Trophoblast cell (in vitro differentiated cells and primary cell): ENCODE measurements at regions not wholly inside any gene's neighbourhood (a gene's known extent, or its start where the extent isn't known, plus 50 kb on each side); places are given as distances from the start of the nearest gene placed in this dataset.

Source experiments
- DNase-seq, 2 donors: peaks; one replicate each; pipeline ENCODE4 v3.0.0-alpha.2; 2016
- H2AFZ ChIP-seq: 2 replicates; pipeline ENCODE4 v1.6.1; 2013; ENCODE audit warnings: low read length, moderate library complexity, mild to moderate bottlenecking; ENCODE audit not compliant: insufficient read depth, poor library complexity
- H2AK5ac ChIP-seq: 2 replicates; pipeline ENCODE4 v1.6.1; 2013; ENCODE audit warnings: mild to moderate bottlenecking, low read length
- H2BK120ac ChIP-seq: 2 replicates; pipeline ENCODE4 v1.6.1; 2013; ENCODE audit warnings: low read length, mild to moderate bottlenecking, moderate library complexity; ENCODE audit not compliant: insufficient read depth, poor library complexity
- H2BK12ac ChIP-seq: 2 replicates; pipeline ENCODE4 v1.6.1; 2013; ENCODE audit warnings: mild to moderate bottlenecking, low read length, moderate library complexity
- H2BK5ac ChIP-seq: 2 replicates; pipeline ENCODE4 v1.6.1; 2013; ENCODE audit warnings: low read length, low read depth, moderate library complexity, mild to moderate bottlenecking; ENCODE audit not compliant: poor library complexity
- H3K14ac ChIP-seq: 2 replicates; pipeline ENCODE4 v1.6.1; 2013; ENCODE audit warnings: mild to moderate bottlenecking, low read length
- H3K18ac ChIP-seq: 2 replicates; pipeline ENCODE4 v1.6.1; 2013; ENCODE audit warnings: mild to moderate bottlenecking, low read length
- H3K23ac ChIP-seq: 2 replicates; pipeline ENCODE4 v1.6.1; 2013; ENCODE audit warnings: low read length
- H3K27ac ChIP-seq: 2 replicates; pipeline ENCODE4 v1.5.1; 2013; ENCODE audit warnings: low read depth, mild to moderate bottlenecking, inconsistent platforms, low read length, moderate library complexity
- H3K27me3 ChIP-seq: 2 replicates; pipeline ENCODE4 v1.6.1; 2013; ENCODE audit warnings: inconsistent platforms, mild to moderate bottlenecking, low read length, moderate library complexity; ENCODE audit not compliant: insufficient read depth
- H3K36me3 ChIP-seq, 2 experiments: 1 replicate in 1 of 2; 2 replicates in 1 of 2; pipeline ENCODE4 v1.6.1; 2013; ENCODE audit warnings: low read length in 2 of 2, mild to moderate bottlenecking in 2 of 2, moderate library complexity in 1 of 2; ENCODE audit not compliant: insufficient read depth in 2 of 2, control insufficient read depth in 1 of 2
- H3K4ac ChIP-seq: 2 replicates; pipeline ENCODE4 v1.6.1; 2013; ENCODE audit warnings: low read depth, mild to moderate bottlenecking, low read length, moderate library complexity
- H3K4me1 ChIP-seq, 2 experiments: 1 replicate in 1 of 2; 2 replicates in 1 of 2; pipeline ENCODE4 v1.6.1; 2013; ENCODE audit warnings: low read length in 2 of 2, mild to moderate bottlenecking in 2 of 2, moderate library complexity in 1 of 2; ENCODE audit not compliant: insufficient read depth in 2 of 2, control insufficient read depth in 1 of 2
- H3K4me2 ChIP-seq: 2 replicates; pipeline ENCODE4 v1.6.1; 2013; ENCODE audit warnings: inconsistent platforms, mild to moderate bottlenecking, low read length, moderate library complexity
- H3K4me3 ChIP-seq: 2 replicates; pipeline ENCODE4 v1.5.1; 2013; ENCODE audit warnings: mild to moderate bottlenecking, low read depth, low read length, inconsistent platforms
- H3K79me1 ChIP-seq: one replicate; pipeline ENCODE4 v1.6.1; 2013; ENCODE audit warnings: low read length
- H3K79me2 ChIP-seq: 2 replicates; pipeline ENCODE4 v1.6.1; 2013; ENCODE audit warnings: low read length, mild to moderate bottlenecking; ENCODE audit not compliant: control insufficient read depth, insufficient read depth, poor library complexity
- H3K9ac ChIP-seq: 2 replicates; pipeline ENCODE4 v1.6.1; 2013; ENCODE audit warnings: mild to moderate bottlenecking, low read length
- H3K9me3 ChIP-seq: 2 replicates; pipeline ENCODE4 v1.6.1; 2013; ENCODE audit warnings: low read depth, mild to moderate bottlenecking, control low read depth, inconsistent platforms, low read length; ENCODE audit not compliant: insufficient read depth
- H4K12ac ChIP-seq: 2 replicates; pipeline ENCODE4 v1.6.1; 2013; ENCODE audit warnings: low read depth, mild to moderate bottlenecking, low read length, moderate library complexity
- H4K8ac ChIP-seq: 2 replicates; pipeline ENCODE4 v1.6.1; 2013; ENCODE audit warnings: low read depth, mild to moderate bottlenecking, low read length, moderate library complexity
- H4K91ac ChIP-seq: one replicate; pipeline ENCODE4 v1.6.1; 2013; ENCODE audit warnings: low read depth, mild to moderate bottlenecking, low read length, moderate library complexity
- WGBS: extraction: QIAGEN DNeasy Blood & Tissue Kit; methylation state at CpG from one replicate; pipeline ENCODE4 v1.1.7; 2013; ENCODE audit warnings: missing lambda C conversion rate; ENCODE audit not compliant: insufficient read length, insufficient coverage; ENCODE audit errors: extremely low coverage; 5-methylcytosine and 5-hydroxymethylcytosine counted together

- Histone ChIP-seq H2AK5ac (no peak overlapping the region), H3K27ac (no peak overlapping the region), H3K9ac (no peak overlapping the region), H3K4me3 (no peak overlapping the region), H3K9me3 (no peaks in the 10 kb centered on the region), H2BK5ac (no peak overlapping the region), H3K23ac (no peak overlapping the region), H2BK120ac (no peak overlapping the region), H2BK12ac (no peak overlapping the region), H2AFZ (no peak overlapping the region), H3K4me2 (no peak overlapping the region), H3K27me3 (no peaks in the 10 kb centered on the region), H3K79me1 (no peaks in the 10 kb centered on the region), H3K4me1 (no peaks in the 10 kb centered on the region), H3K14ac (no peak overlapping the region), H4K91ac (no peak overlapping the region), H4K12ac (no peak overlapping the region), H3K36me3 (no peaks in the 10 kb centered on the region), H3K4ac (no peak overlapping the region), H3K79me2 (no peaks in the 10 kb centered on the region), H3K18ac (no peak overlapping the region), H4K8ac (no peak overlapping the region)
- no CpG with 5 or more reads among the region's 3 CpGs for WGBS
- DNase-seq: no peak
Measured at GRCh38 chr14:87142551-87143211, 850.3 kb downstream of the GALC start.

- no peak overlapping the region for H3K9ac ChIP-seq
- H3K4me2 ChIP-seq: no peak overlapping the region
- no peak overlapping the region for H3K23ac ChIP-seq
- H3K36me3 ChIP-seq: no peaks in the 10 kb centered on the region
- H3K79me2 ChIP-seq: no peaks in the 10 kb centered on the region
- no peak overlapping the region for H2AK5ac ChIP-seq
- no peak overlapping the region for H3K14ac ChIP-seq
- H2BK5ac ChIP-seq: no peak overlapping the region
- H3K4ac ChIP-seq: no peak overlapping the region
- H4K91ac ChIP-seq: no peak overlapping the region
- no peaks in the 10 kb centered on the region for H3K4me1 ChIP-seq
- no peak overlapping the region for H4K8ac ChIP-seq
- no peak overlapping the region for H3K27ac ChIP-seq
- H4K12ac ChIP-seq: no peak overlapping the region
- H3K9me3 ChIP-seq: no peaks in the 10 kb centered on the region
- no peak overlapping the region for H2BK12ac ChIP-seq
- DNase-seq: no peak
- WGBS: no CpG with 5 or more reads among the region's 2 CpGs
- H2BK120ac ChIP-seq: no peak overlapping the region
- H3K79me1 ChIP-seq: no peaks in the 10 kb centered on the region
- H3K18ac ChIP-seq: no peak overlapping the region
- no peak overlapping the region for H3K4me3 ChIP-seq
- no peak overlapping the region for H2AFZ ChIP-seq
- H3K27me3 ChIP-seq: no peaks in the 10 kb centered on the region
Measured at GRCh38 chr14:87141801-87142200, 851.2 kb downstream of the GALC start.

GRCh38 chr14:87139299-87139698 is 853.7 kb downstream of the GALC start:
- Histone ChIP-seq H3K27ac (no peak overlapping the region), H2BK120ac (no peak overlapping the region), H3K36me3 (no peaks in the 10 kb centered on the region), H3K14ac (no peak overlapping the region), H3K79me2 (no peaks in the 10 kb centered on the region), H4K12ac (no peak overlapping the region), H3K9me3 (no peaks in the 10 kb centered on the region), H3K23ac (no peak overlapping the region), H3K4me2 (no peak overlapping the region), H3K4me1 (no peaks in the 10 kb centered on the region), H4K91ac (no peak overlapping the region), H2AK5ac (no peak overlapping the region), H2BK5ac (no peak overlapping the region), H3K4me3 (no peak overlapping the region), H3K18ac (no peak overlapping the region), H2BK12ac (no peak overlapping the region), H3K4ac (no peak overlapping the region), H4K8ac (no peak overlapping the region), H2AFZ (no peak overlapping the region), H3K9ac (no peak overlapping the region), H3K27me3 (no peaks in the 10 kb centered on the region), H3K79me1 (no peaks in the 10 kb centered on the region)
- WGBS: no CpG with 5 or more reads among the region's 2 CpGs
- DNase-seq: no peak

GRCh38 chr14:87133073-87133801 is 859.7 kb downstream of the GALC start:
- H3K18ac ChIP-seq: no peak overlapping the region
- H3K79me1 ChIP-seq: no peaks in the 10 kb centered on the region
- no peak overlapping the region for H3K4ac ChIP-seq
- H2BK5ac ChIP-seq: no peak overlapping the region
- no peak overlapping the region for H2BK12ac ChIP-seq
- H2AK5ac ChIP-seq: no peak overlapping the region
- peak; percentile 16 to 48 for DNase-seq
- H3K4me1 ChIP-seq: no peaks in the 10 kb centered on the region
- H3K4me3 ChIP-seq: no peak overlapping the region
- no peak overlapping the region for H3K9ac ChIP-seq
- no peak overlapping the region for H4K91ac ChIP-seq
- H3K14ac ChIP-seq: no peak overlapping the region
- H3K23ac ChIP-seq: no peak overlapping the region
- no peaks in the 10 kb centered on the region for H3K9me3 ChIP-seq
- no peak overlapping the region for H3K4me2 ChIP-seq
- no peak overlapping the region for H3K27ac ChIP-seq
- H3K79me2 ChIP-seq: no peaks in the 10 kb centered on the region
- no peak overlapping the region for H2AFZ ChIP-seq
- WGBS: no CpG with 5 or more reads among the region's 4 CpGs
- no peaks in the 10 kb centered on the region for H3K36me3 ChIP-seq
- no peak overlapping the region for H4K8ac ChIP-seq
- H2BK120ac ChIP-seq: no peak overlapping the region
- H3K27me3 ChIP-seq: no peaks in the 10 kb centered on the region
- no peak overlapping the region for H4K12ac ChIP-seq
